Endothelial cell of umbilical vein (primary cell): ENCODE measurements at regions not wholly inside any gene's neighbourhood (a gene's known extent, or its start where the extent isn't known, plus 50 kb on each side); places are given as distances from the start of the nearest gene placed in this dataset.

Experiments used
- BruUV-seq: library from RNA; stranded (reverse); fragments of 400-500 nt; replicated peaks from 2 replicates; lab custom pipeline; 2021; lab: Mats Ljungman, UMichigan
- CTCF ChIA-PET: fragments of 300-600, 350-600 bp; sonication (Branson Sonifier 250); formaldehyde crosslinking; loops from one replicate; lab custom pipeline; 2021; ENCODE audit warnings: antibody characterized with exemption, inconsistent platforms; lab: Charles Lee
- POLR2A ChIA-PET: fragments of 300-600, 350-600 bp; sonication (Branson Sonifier 250); formaldehyde crosslinking; loops from one replicate; lab custom pipeline; 2021; ENCODE audit warnings: antibody characterized with exemption, inconsistent platforms; lab: Charles Lee
- DNase-seq: peaks from one replicate; pipeline ENCODE4 v3.0.0-alpha.2; 2011; ENCODE audit warnings: low read depth, low spot score
- FAIRE-seq: peaks from 2 replicates; lab custom pipeline; 2011; peaks lifted over from hg19 to GRCh38; lab: Jason Lieb, UNC
- H2AFZ ChIP-seq: 2 replicates; pipeline ENCODE4 v1.6.0; 2012; ENCODE audit warnings: low read depth, low read length, control low read depth, inconsistent platforms
- H3K27ac ChIP-seq: 2 replicates; pipeline ENCODE4 v1.5.1; 2011; ENCODE audit warnings: low read depth, mild to moderate bottlenecking, control low read depth, low read length, moderate library complexity; ENCODE audit not compliant: insufficient read depth
- H3K27me3 ChIP-seq, 2 experiments: 2 replicates each; pipeline versions ENCODE4 v1.6.0 to v1.6.1; 2011; ENCODE audit warnings: low read length in 2 of 2, mixed read lengths in 1 of 2; ENCODE audit not compliant: control insufficient read depth in 2 of 2, insufficient read depth in 2 of 2
- H3K36me3 ChIP-seq, 2 experiments: 2 replicates in 1 of 2; 3 replicates in 1 of 2; pipeline ENCODE4 v1.5.1; 2011; ENCODE audit warnings: low read length in 2 of 2, mild to moderate bottlenecking in 1 of 2, moderate library complexity in 1 of 2; ENCODE audit not compliant: control insufficient read depth in 2 of 2, insufficient read depth in 2 of 2; ENCODE audit errors: extremely low read depth in 1 of 2
- H3K4me1 ChIP-seq: 3 replicates; pipeline ENCODE4 v1.5.1; 2011; ENCODE audit warnings: mild to moderate bottlenecking, low read length; ENCODE audit not compliant: control insufficient read depth, insufficient read depth; ENCODE audit errors: extremely low read depth
- H3K4me2 ChIP-seq: 2 replicates; pipeline ENCODE4 v1.6.1; 2011; ENCODE audit warnings: low read length, control low read depth, mixed read lengths; ENCODE audit not compliant: insufficient read depth
- H3K4me3 ChIP-seq, 3 experiments: fragments of 200-600 bp in 1 of 3; sonication (generic), shearing (Covaris generic) in 1 of 3; replicated peaks in 1 of 3; 2 replicates each; pipeline ENCODE4 v1.5.1; 2011 to 2016; ENCODE audit warnings: control low read depth in 3 of 3, low read length in 3 of 3, mild to moderate bottlenecking in 2 of 3, inconsistent platforms in 1 of 3, low read depth in 1 of 3, moderate library complexity in 1 of 3; ENCODE audit not compliant: insufficient read depth in 1 of 3
- H3K79me2 ChIP-seq: 2 replicates; pipeline ENCODE4 v1.6.0; 2012; ENCODE audit warnings: low read length, inconsistent platforms; ENCODE audit not compliant: control insufficient read depth, insufficient read depth
- H3K9ac ChIP-seq: replicated peaks from 2 replicates; pipeline ENCODE3; 2011; ENCODE audit warnings: low read length, control low read depth; ENCODE audit not compliant: insufficient read depth; ENCODE audit errors: extremely low read depth
- H3K9me1 ChIP-seq: replicated peaks from 3 replicates; pipeline ENCODE4 v1.6.0; 2011; ENCODE audit warnings: mild to moderate bottlenecking, low read length; ENCODE audit not compliant: control insufficient read depth, insufficient read depth; ENCODE audit errors: extremely low read depth
- H3K9me3 ChIP-seq: replicated peaks from 2 replicates; pipeline ENCODE4 v1.5.1; 2012; ENCODE audit warnings: low read length, inconsistent platforms; ENCODE audit not compliant: control insufficient read depth, insufficient read depth
- H4K20me1 ChIP-seq: replicated peaks from 2 replicates; pipeline ENCODE3; 2011; ENCODE audit warnings: mild to moderate bottlenecking, low read length; ENCODE audit not compliant: control insufficient read depth, insufficient read depth; ENCODE audit errors: extremely low read depth
- EZH2 ChIP-seq: IDR thresholded peaks from 2 replicates; pipeline ENCODE4 v1.6.1; 2012; ENCODE audit warnings: borderline replicate concordance, low read depth, mild to moderate bottlenecking, moderate library complexity, low read length, inconsistent platforms; ENCODE audit not compliant: severe bottlenecking
- FOS ChIP-seq: IDR thresholded peaks from 2 replicates; pipeline ENCODE4 v1.6.1; 2011; ENCODE audit warnings: mild to moderate bottlenecking, low read length, moderate library complexity, borderline replicate concordance; ENCODE audit not compliant: insufficient read depth
- GATA2 ChIP-seq: IDR thresholded peaks from 2 replicates; pipeline ENCODE4 v1.7.0; 2011; ENCODE audit warnings: low read depth, mild to moderate bottlenecking, moderate library complexity, mixed read lengths, low read length; ENCODE audit not compliant: insufficient read length, insufficient read depth
- JUN ChIP-seq: IDR thresholded peaks from 2 replicates; pipeline ENCODE4 v1.6.1; 2011; ENCODE audit warnings: borderline replicate concordance, low read depth; ENCODE audit not compliant: insufficient read length, insufficient read depth
- MYC ChIP-seq: IDR thresholded peaks from one replicate; pipeline ENCODE4 v1.6.1; 2011; ENCODE audit warnings: mild to moderate bottlenecking, low read depth, low read length
- POLR2A ChIP-seq: IDR thresholded peaks from 2 replicates; pipeline ENCODE4 v1.6.1; 2012; ENCODE audit warnings: low read depth, mild to moderate bottlenecking, control low read depth, low read length
- POLR2AphosphoS5 ChIP-seq: IDR thresholded peaks from 2 replicates; pipeline ENCODE4 v1.6.1; 2012; ENCODE audit warnings: low read depth, mild to moderate bottlenecking, control low read depth, low read length, moderate library complexity; ENCODE audit not compliant: insufficient read depth
- dilution Hi-C: fragments of 300-500 bp; cut with MboI; formaldehyde crosslinking; loops from one replicate; pipeline ENCODE4 v1.15.0; 2019; ENCODE audit warnings: low sequenced_read_pairs; ENCODE audit not compliant: extremely low pct_ligation_motif_present
- intact Hi-C: fragments of 100-400 bp; cut with micrococcal nuclease; formaldehyde crosslinking; loops from one replicate; pipeline ENCODE4 v1.10.0; 2022
- TF ChIP-seq, protein P1 (sequence below), 2 donors: IDR thresholded peaks; 1 replicate in 1 of 2; 2 replicates in 1 of 2; pipeline ENCODE4 v1.5.1; 2011; ENCODE audit warnings: low read length in 2 of 2, mild to moderate bottlenecking in 2 of 2, moderate library complexity in 2 of 2, control low read depth in 1 of 2, inconsistent platforms in 1 of 2, low read depth in 1 of 2; ENCODE audit not compliant: insufficient read depth in 1 of 2; ENCODE audit errors: extremely low read depth in 1 of 2
- TF ChIP-seq, protein P2 (sequence below): IDR thresholded peaks from 2 replicates; pipeline ENCODE4 v1.6.1; 2011; ENCODE audit not compliant: insufficient read depth, insufficient read length

DNA sequence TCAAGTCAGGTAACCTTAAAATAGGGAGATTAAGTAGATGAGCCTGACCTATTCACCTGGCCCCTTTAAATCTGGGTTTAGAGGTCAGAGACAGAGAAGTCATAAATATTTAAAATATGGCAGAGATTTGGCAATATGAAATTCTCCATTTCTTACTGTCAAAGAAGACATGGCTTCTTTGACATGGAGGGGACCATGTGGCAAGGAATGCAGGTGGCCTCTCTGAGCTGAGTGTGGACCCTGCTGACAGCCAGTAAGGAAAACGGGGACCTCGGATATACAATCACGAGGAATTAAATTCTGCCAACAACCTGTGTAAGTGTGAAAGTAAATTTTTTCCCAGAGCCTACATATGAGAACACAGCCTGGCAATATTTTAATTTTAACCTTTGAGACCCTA, 427.5 kb upstream of the PROX1 start:
- Histone ChIP-seq H3K4me3 (no peak overlapping the region), H3K27me3 (no peaks in the 10 kb centered on the region), H4K20me1 (no peaks in the 10 kb centered on the region), H3K9me1 (no peaks in the 10 kb centered on the region), H3K4me1 (no peaks in the 10 kb centered on the region), H3K36me3 (no peaks in the 10 kb centered on the region), H3K4me2 (no peak overlapping the region), H2AFZ (no peak overlapping the region), H3K79me2 (no peaks in the 10 kb centered on the region), H3K9me3 (no peaks in the 10 kb centered on the region), H3K9ac (no peak overlapping the region), H3K27ac (no peak overlapping the region)
- no peak for DNase-seq
- POLR2A ChIA-PET = no interaction called here
- no peak for FAIRE-seq
- CTCF ChIA-PET = no interaction called here
- no TSS peak for BruUV-seq
- TF ChIP-seq, protein P1, sequence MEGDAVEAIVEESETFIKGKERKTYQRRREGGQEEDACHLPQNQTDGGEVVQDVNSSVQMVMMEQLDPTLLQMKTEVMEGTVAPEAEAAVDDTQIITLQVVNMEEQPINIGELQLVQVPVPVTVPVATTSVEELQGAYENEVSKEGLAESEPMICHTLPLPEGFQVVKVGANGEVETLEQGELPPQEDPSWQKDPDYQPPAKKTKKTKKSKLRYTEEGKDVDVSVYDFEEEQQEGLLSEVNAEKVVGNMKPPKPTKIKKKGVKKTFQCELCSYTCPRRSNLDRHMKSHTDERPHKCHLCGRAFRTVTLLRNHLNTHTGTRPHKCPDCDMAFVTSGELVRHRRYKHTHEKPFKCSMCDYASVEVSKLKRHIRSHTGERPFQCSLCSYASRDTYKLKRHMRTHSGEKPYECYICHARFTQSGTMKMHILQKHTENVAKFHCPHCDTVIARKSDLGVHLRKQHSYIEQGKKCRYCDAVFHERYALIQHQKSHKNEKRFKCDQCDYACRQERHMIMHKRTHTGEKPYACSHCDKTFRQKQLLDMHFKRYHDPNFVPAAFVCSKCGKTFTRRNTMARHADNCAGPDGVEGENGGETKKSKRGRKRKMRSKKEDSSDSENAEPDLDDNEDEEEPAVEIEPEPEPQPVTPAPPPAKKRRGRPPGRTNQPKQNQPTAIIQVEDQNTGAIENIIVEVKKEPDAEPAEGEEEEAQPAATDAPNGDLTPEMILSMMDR (IDR thresholded peaks at IDR 0.05; ENCODE audit: extremely low read depth in 1 of 2, insufficient read depth in 1 of 2, low read depth in 1 of 2, low read length in 2 of 2) = no peak
- TF ChIP-seq, protein P2, sequence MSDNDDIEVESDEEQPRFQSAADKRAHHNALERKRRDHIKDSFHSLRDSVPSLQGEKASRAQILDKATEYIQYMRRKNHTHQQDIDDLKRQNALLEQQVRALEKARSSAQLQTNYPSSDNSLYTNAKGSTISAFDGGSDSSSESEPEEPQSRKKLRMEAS = no peak
- TF ChIP-seq FOS (no peak), EZH2 (no peak), JUN (no peak), POLR2AphosphoS5 (no peak), GATA2 (no peak), MYC (no peak), POLR2A (no peak)
- dilution Hi-C loops (no loop called here), intact Hi-C loops (loop anchor here (5.0 kb wide), 2 partner anchors 438 to 652 kb away; no protein-coding TSS in a partner anchor)
